ENCODE measurements at regions not wholly inside any gene's neighbourhood (a gene's known extent, or its start where the extent isn't known, plus 50 kb on each side); places are given as distances from the start of the nearest gene placed in this dataset.

DNA sequence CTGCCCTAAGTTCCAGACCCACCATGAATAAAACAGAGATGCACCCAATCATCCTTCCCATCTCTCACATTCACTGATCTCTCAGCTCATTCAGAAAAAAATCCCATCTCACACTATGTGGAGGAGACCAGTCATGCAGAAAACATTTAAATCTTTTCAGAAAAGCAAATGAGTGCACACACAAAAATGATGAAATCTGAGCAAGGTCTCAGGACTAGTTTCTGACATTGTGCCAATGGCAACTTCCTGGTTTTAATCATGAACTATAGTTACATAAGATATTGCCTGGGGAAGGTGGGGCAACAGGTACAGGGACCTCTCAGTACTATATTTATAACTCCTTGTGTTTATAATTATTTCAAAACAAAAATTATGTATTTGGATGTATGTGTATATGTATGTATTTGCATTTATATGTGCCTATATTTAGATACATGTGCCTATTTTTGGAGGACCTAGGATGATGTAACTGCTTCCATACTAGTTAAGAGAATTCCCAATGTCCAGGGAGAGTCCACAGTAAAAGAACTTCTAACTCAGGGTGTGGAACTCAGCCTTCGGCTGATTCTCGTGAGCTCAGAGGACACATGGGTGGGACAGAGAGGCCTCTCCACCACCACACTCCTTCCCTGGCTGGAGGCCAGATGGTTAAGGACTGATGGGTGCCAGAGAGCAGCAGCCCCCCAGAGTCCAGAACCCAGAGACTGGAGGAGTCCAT, 71.7 kb upstream of the MAP3K4 start (continued):
- TF ChIP-seq, protein P1, sequence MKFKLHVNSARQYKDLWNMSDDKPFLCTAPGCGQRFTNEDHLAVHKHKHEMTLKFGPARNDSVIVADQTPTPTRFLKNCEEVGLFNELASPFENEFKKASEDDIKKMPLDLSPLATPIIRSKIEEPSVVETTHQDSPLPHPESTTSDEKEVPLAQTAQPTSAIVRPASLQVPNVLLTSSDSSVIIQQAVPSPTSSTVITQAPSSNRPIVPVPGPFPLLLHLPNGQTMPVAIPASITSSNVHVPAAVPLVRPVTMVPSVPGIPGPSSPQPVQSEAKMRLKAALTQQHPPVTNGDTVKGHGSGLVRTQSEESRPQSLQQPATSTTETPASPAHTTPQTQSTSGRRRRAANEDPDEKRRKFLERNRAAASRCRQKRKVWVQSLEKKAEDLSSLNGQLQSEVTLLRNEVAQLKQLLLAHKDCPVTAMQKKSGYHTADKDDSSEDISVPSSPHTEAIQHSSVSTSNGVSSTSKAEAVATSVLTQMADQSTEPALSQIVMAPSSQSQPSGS (IDR thresholded peaks at IDR 0.05; ENCODE audit: low read length) = no peak
- no peak for TF ChIP-seq HDAC2 (IDR thresholded peaks at IDR 0.05; ENCODE audit: borderline replicate concordance in 1 of 2, low read depth in 2 of 2, low read length in 2 of 2)
